ENCODE measurements at regions not wholly inside any gene's neighbourhood (a gene's known extent, or its start where the extent isn't known, plus 50 kb on each side); places are given as distances from the start of the nearest gene placed in this dataset.

GRCh38 chr7:156043416-156044178 is 231.3 kb upstream of the SHH start:
- TF ChIP-seq CTCF (IDR thresholded peaks at IDR 0.05; ENCODE audit: low read depth, low read length, missing input control) (no peak), RAD21 (IDR thresholded peaks at IDR 0.05) (no peak), REST (IDR thresholded peaks at IDR 0.05) (no peak), MAX (IDR thresholded peaks at IDR 0.05) (no peak), GABPA (IDR thresholded peaks at IDR 0.05 in 1 of 2, conservative IDR thresholded peaks at IDR 0.05 in 1 of 2) (no peak), EGR1 (IDR thresholded peaks at IDR 0.05; ENCODE audit: low read depth in 2 of 2) (no peak), YY1 (IDR thresholded peaks at IDR 0.05) (no peak), JUND (IDR thresholded peaks at IDR 0.05) (no peak), RXRA (IDR thresholded peaks at IDR 0.05) (no peak), TAF1 (conservative IDR thresholded peaks at IDR 0.05) (no peak), HNF4A (conservative IDR thresholded peaks at IDR 0.05) (no peak)
- TF ChIP-seq, protein P1, sequence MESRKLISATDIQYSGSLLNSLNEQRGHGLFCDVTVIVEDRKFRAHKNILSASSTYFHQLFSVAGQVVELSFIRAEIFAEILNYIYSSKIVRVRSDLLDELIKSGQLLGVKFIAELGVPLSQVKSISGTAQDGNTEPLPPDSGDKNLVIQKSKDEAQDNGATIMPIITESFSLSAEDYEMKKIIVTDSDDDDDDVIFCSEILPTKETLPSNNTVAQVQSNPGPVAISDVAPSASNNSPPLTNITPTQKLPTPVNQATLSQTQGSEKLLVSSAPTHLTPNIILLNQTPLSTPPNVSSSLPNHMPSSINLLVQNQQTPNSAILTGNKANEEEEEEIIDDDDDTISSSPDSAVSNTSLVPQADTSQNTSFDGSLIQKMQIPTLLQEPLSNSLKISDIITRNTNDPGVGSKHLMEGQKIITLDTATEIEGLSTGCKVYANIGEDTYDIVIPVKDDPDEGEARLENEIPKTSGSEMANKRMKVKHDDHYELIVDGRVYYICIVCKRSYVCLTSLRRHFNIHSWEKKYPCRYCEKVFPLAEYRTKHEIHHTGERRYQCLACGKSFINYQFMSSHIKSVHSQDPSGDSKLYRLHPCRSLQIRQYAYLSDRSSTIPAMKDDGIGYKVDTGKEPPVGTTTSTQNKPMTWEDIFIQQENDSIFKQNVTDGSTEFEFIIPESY (IDR thresholded peaks at IDR 0.05) = no peak
- TF ChIP-seq, protein P2, sequence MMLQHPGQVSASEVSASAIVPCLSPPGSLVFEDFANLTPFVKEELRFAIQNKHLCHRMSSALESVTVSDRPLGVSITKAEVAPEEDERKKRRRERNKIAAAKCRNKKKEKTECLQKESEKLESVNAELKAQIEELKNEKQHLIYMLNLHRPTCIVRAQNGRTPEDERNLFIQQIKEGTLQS (IDR thresholded peaks at IDR 0.05) = no peak
